Retinal pigment epithelial cell (primary cell): ENCODE measurements at regions not wholly inside any gene's neighbourhood (a gene's known extent, or its start where the extent isn't known, plus 50 kb on each side); places are given as distances from the start of the nearest gene placed in this dataset.

ENCODE experiments used
- DNase-seq: peaks from one replicate; pipeline ENCODE4 v3.0.0-alpha.2; 2010; ENCODE audit warnings: low read depth
- H3K4me3 ChIP-seq: 2 replicates; pipeline ENCODE4 v1.5.1; 2011; ENCODE audit warnings: mild to moderate bottlenecking, low read length, control low read depth, moderate library complexity
- CTCF ChIP-seq: conservative IDR thresholded peaks from 2 replicates; pipeline ENCODE4 v1.5.1; 2011; ENCODE audit warnings: low read depth, low read length, control low read depth, inconsistent platforms

DNA sequence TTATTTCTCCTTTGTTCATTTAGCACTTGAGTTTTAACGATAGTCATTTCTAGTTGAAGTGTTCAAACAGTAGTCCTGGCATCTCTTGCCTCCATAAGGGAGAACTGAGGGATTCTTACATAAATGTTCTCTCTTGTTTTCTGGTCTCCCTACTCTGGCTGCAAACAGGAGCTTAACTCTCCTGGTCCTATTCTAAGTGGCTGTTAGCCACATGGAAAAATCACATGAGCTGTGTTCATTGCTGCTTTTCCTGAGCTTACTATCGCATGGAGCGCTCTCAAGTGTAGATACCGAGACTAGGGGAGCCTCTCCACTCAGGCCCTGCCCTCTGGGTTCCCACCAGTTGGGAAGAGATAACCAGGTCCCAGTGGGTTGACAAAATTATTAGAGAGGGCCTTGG is 403.1 kb upstream of the TPM1 start:
- TF ChIP-seq CTCF: no peak
- DNase-seq: no peak
- H3K4me3 ChIP-seq: no peak overlapping the region

DNA sequence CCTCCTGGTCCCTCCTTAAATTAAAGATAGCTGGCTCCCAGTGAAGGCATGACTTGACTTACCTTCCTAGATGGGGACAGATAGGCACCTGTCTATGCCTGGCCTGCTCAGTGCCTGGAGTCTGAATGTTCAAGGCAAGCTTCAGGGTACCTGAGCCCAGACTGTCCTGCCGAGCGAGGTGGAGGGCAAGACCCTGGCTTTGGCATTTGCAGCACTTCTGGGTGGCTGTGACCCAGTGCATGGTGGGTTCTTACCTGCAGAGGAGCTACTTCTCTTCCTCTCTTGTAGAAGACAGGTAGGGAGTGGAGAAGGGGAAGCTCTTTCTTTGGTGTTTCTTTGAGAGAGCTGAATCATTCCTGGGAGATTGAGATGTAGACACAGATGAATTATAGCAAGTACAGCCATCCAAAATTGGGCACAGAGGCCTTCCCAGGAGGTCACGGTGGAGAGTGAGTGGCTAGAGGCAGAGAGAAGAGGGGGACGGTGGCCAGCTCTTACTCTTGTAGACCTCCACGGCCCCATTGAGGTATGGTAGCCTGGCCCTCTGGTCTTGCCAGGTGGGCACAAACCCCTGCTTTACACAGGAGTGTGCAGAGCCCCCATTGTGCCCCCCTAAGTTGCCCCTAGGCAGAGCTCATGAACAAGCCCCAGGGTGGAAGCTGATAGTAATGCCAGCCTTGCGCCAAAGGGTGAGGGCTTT is 402.5 kb upstream of the TPM1 start:
- no peak overlapping the region for H3K4me3 ChIP-seq
- no peak for DNase-seq
- no peak for TF ChIP-seq CTCF

- TF ChIP-seq CTCF: no peak
- no peak for DNase-seq
- H3K4me3 ChIP-seq: no peak overlapping the region
Measured at GRCh38 chr15:62641825-62642224, 400.7 kb upstream of the TPM1 start.

- no peak overlapping the region for H3K4me3 ChIP-seq
- DNase-seq: no peak
- no peak for TF ChIP-seq CTCF
Measured at GRCh38 chr15:62643572-62643971, 399.0 kb upstream of the TPM1 start.

GRCh38 chr15:62644216-62644888 is 398.2 kb upstream of the TPM1 start:
- no peak overlapping the region for H3K4me3 ChIP-seq
- DNase-seq: no peak
- TF ChIP-seq CTCF: no peak

GRCh38 chr15:62644889-62645742 is 397.4 kb upstream of the TPM1 start:
- no peak for TF ChIP-seq CTCF
- no peak for DNase-seq
- H3K4me3 ChIP-seq: no peak overlapping the region
